GM18907 (cell line): ENCODE measurements at regions not wholly inside any gene's neighbourhood (a gene's known extent, or its start where the extent isn't known, plus 50 kb on each side); places are given as distances from the start of the nearest gene placed in this dataset.

Experiments
- ATAC-seq: cut with Tn5 transposase; IDR thresholded peaks from one replicate; pipeline ENCODE4 v1.9.1; 2021; ENCODE audit warnings: mild to moderate bottlenecking, moderate library complexity; ENCODE audit not compliant: unreplicated experiment

DNA sequence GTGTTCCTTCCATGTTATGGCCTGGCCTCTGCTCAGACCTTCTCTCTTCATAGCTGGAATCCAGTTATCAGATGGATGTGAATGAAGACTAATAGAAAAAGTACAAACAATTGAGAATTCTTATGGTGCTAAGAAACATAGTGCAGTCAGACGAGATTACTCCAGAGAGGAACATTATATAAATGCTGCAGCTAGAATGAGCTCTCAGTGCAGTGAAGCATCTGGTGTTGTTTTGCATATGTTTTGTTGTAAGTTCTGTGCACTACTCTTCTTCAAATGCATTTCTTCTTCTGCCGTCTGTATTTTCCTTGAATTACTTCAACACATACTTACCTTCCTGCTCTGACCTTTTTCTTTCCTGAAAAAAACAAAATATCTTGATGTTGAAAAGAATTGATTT is 602.4 kb upstream of the CDH18 start:
- no peak for ATAC-seq

DNA sequence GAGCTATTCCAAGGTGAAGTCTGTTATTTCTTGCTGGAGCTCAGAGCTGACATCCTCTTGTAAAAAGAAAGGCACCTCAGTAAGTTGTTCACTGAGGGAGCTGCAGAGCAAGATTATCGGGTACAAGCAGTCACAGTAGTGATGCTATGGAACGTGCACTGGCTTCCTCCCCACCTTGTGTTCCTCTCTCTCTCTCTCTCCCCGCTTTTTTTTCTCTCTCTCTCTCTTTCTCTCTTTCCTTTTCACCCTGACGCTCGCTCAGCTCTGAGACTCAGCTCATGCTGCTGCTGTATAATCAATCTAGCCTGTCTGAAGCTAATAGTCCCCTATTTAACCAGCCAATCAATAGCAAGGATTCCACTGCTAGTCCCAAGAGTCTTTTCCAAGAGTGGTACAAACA is 587.6 kb upstream of the CDH18 start:
- ATAC-seq: no peak

DNA sequence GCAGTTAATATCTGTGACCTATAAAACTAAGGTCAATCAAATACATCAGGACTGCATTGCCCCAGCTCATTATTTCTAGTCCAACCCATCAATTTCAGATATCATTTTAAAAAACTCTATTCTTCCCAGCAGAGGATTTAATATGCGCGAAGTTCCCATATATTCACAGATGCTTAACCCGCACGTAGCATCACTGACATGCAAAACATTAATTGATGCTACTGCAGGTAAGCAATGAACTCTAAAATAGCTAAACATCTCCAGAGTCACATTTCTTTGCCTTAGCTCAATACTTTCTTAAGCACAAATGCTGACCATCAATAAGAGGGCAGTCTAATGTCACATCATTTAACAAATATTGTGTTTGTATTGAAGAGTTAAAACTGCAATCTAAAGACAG is 586.6 kb upstream of the CDH18 start:
- ATAC-seq: no peak

DNA sequence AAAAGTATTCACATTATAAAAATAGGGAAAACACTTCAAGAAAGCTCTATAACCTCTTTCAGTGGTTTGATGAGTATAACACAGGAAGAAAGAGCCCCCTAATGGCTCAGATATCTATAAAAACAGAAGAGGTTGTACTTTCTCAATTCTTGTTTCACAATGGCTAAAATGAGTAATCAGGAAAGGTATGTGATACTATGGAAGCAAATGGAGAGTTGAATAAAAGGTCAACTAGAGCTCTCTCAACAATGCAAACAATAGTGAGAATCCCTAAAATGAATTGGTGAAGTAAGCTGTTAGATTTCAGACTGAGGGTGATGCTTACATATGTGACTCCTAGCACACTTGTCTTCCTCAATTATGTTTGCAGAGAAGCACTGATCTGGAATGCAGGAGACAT is 584.6 kb upstream of the CDH18 start:
- ATAC-seq: no peak

DNA sequence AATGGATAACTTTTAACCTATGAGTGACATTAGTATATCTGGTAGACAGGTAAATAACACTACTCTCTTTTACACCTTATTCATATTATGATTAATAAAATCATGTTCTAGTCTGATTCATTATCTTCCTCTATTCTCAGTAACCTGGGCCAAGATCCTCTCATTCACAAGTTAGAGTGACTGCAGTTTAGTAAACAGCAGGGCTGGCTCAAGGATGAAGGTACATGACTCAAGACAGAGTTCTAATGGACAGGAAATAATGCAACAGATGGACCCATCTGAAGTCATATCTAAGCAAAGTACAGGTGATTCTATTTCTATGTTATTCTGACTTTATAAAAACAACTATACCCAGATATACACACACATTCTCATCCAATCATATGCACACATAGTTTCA is 582.5 kb upstream of the CDH18 start:
- no peak for ATAC-seq

DNA sequence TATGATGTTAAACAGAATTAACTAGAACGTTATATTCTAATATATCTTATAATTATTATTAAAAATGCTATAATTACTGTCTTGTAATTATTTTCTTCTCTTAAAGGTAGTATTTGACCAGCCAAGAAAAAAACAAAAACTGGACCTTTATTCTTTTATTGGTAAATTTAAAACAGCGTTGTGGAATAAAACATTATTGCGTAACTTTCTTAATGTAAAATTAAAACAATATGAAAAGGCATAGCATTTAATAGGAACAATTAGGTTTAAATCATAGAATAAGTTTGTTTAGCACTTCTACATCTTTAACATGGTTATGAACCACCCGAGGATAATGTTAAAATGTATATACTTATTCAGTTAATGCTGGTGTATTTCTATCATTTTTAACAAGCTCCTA is 574.5 kb upstream of the CDH18 start:
- no peak for ATAC-seq

DNA sequence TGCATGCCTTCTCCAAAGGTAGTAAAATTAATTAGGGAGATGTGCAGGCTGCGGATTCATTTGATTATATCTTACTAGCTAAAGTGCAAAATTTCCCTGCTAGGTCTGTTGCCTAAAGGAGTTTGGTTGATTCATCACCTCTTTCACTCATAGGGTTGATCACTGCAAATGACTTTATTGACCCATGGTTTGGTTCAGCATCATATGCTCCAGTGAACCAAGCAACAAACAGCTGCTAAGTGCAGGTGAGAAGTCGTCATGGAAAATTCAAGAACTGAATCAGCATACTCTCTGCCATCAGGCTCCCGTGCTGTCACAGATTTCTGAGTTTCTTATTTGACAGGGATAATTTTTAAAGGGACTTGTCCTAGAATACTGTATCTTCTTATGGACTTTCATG is 571.8 kb upstream of the CDH18 start:
- ATAC-seq: no peak

DNA sequence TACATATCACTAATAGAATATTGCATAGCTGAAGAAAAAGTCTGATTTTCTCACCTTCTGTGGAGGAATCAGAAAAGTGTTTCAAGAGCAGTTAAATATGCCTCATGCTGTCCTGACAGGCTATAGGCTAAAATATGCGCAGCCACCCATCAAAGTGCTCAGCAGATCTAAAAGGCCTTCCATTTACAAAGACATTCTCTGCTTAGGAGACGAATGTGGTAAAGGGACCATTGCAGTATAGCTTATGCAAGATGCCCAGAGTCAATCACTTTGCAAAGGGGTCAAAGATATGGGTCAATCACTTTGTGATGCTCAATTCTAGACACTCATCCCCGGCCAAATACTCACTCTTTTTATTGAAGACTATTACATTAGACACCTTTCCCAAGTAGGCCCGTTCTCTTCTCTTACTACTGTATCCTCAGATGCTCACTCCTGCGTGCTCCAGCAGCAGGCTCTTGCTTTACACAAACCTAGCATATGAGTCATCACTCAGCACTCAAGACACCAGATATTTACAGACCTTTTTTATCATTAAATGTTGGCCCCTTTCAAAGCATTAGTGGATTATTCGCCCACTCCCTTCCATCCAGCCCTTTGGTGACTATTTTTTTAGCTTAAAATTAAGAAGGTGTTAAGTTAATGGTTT is 568.2 kb upstream of the CDH18 start:
- no peak for ATAC-seq

DNA sequence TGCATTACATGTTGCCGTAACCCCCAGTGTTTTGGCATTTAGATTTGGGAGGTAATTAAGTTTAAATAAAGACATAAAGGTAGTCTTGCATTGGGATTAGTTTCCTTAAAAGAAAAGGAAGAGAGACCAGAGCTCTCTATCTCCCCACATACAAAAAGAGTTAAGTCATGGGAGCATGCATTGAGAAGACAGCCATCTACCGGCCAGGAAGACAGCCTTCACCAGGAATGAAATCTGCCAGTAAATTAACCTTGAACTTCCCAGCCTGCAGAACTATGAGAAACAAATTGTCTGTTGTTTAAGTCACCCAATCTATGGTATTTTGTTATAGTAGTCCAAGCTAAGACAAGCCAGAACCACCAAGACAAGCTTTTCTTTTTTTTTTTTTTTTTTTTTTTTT is 567.0 kb upstream of the CDH18 start:
- ATAC-seq: no peak

DNA sequence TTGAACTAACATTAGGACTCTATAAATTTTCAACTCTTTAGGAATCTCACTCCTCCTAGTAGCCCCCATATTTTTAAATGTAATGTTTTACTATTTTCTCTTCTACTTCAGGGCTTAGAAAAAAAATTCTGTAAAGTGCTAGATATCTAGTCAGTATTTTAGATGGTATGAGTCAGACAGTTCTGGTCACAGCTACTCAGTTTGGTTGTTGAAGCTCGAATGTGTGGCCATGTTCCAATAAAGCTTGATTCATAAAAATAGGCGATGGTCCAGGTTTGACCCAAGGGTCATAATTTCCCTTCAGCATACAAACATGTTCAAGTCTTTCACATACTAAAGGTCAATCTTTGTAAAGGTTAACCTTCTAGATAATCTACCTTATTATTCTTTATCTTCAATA is 566.0 kb upstream of the CDH18 start:
- ATAC-seq: no peak

DNA sequence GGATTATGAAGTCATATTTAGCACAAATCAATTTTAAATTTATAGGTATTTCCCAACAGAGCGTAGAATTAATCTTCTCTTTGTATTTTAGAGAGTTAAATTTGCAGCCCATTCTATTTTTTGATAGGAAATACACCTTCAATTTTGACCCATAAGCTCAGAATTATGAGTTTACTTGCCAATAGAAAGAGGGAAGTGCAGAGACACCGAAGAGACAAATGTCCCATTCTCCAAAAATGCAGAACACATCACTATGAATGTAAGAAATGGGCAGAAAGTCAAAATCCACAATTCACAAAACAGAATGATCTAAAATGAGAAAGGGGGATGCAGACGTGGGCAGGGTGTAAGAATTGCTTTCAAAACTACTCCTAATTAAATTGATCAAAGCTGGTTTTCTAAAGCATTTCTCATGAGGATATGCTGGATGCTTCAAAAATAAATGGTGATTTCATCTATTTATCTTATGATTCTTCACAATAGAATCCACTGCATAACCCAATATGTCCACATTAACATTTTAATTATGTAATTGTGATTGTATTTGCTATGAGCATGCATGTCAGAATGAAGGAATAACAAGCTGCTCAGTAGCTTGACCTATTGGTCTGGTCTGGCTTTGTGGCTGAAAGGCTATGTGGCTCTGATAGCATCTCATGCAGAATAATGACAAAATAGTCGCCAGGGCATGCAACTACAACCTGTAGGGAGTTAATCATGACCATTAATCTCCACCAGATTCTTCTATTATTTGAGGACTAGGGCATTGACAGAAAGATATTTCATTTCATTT is 550.1 kb upstream of the CDH18 start:
- ATAC-seq: no peak

DNA sequence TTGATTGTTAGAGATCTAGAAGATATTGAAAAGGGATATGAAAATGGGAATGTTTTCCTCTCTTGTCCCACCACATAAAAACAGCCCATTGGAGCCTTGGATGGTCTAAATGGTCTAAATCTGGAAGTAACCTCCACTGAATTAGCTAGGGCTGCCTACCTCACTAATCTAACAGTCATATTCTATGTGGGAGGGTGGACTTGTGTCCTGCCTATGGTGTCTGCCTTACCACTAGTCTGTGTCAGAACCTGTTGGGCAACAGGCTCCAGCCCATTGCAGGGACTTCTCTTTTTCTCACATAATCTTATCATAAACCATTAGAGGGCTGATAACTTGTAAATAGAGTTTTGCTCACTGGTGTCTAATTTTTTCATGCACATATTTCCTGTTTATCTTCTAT is 548.8 kb upstream of the CDH18 start:
- ATAC-seq: no peak

DNA sequence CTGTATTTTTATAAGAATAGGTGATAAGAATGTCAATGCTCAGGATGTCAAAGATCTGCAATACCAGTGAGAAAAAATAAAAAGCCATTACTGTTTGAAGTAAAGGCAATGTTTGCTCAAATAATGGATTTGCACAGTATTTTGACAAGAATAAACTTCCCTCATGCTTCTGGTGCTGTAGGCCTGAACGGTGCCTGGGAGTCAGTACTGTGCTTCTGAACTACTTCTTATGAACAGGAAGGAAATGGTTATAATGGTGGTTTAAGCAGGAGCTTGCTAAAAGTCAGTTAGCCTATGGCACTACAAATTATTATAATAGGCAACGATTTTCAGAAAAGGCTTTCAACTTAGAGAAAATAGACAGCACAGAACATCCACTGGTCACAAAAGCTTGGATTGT is 548.3 kb upstream of the CDH18 start:
- no peak for ATAC-seq

DNA sequence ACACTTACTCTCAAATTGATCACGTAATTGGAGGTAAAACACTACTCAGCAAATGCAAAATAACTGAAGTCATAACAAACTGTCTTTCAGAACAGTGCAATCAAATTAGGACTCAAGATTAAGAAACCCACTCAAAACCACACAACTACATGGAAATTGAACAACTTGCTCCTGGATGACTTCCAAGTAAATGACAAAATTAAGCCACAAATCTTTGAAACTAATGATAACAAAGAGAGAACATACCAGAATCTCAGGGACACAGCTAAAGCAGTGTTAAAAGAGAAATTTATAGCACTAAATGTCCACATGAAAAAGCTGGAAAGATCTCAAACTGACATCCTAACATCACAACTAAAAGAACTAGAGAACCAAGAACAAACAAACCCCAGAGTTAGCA is 540.5 kb upstream of the CDH18 start:
- ATAC-seq: no peak

DNA sequence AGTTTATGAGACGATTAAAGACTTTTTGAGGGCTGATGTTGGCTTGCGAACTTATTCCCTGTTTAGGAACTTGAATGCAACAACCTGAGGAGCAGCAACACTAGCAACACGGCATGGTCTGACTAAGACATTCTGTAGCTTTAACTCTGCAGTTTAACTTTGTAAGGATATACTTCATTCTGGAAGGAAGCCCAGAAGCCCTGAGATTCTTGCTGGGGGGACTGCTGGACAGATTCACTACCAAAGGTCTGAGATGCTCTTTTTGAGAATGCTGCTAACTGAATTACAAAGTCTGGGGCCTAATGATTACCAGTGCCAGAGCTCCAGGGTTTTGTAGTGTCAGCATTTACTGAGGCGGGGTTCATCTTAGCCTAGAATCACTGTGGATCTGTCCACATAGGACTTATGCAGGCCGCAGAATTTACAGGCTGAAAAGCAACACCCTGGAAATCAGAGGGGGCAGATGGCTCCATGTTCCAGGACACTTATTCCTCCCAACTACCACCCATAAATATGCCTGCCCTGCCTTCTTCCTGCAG is 537.1 kb upstream of the CDH18 start:
- no peak for ATAC-seq

DNA sequence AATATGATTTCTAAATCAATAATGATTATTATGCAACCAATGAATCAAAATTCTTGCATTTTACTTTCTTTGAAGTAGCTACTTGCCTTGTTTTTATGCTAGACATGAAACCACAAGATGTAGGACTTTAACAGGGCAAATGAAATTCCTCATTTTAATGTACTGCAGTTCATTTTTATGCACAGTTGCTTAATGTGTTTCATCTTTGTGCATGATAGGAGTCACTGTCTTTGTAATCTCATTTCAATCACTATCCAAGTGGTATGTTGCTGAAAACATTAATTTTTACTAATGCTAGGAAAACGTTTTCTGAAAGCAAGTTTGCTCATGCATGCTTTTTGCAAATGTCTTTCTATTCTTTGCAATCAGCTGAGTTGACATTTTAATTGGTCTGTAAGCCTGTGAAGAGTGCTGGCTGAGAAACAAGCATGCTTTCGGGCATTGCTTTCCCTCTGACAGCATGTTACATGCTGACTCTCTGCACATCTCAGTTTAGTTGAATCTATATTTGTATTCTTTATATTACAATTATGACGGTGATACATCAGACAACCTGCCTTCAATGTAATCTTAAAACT is 535.0 kb upstream of the CDH18 start:
- no peak for ATAC-seq

DNA sequence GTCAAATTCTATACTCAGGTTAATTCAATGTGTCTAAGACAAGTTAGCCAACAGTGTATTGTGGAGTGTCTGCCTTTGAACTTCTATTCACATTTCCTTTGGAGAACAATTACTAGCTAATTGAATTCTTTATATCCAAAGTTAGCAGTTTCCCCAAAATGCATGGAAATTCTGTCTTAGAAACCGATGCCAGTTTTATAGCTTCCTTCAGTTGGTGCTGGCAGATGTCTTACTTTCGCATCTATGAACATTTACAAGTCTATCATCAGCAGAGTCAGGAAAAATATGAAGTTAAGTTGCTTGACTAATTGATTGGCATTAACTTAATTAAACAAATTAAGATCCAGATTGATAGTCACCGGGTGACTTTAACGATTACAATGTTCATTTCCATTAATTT is 527.6 kb upstream of the CDH18 start:
- ATAC-seq: no peak

DNA sequence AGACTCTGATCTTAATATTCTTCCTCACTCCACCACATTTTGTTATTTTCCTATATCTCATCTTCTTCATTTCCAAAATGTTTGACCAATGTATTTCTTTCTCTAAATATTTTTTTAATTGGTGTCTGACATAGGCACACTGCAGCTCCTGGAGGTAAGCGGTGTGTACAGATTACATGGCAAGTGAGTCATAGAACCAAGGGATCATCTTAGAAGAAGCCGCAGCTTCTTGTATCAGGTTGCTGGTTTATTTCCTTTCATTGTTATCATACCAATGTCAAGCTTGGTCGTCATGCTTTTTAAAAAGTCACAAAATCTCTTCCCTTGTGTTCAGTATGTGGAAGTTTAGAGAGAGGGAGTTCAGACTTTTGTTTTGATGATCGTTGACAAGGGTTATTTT is 526.1 kb upstream of the CDH18 start:
- ATAC-seq: no peak

DNA sequence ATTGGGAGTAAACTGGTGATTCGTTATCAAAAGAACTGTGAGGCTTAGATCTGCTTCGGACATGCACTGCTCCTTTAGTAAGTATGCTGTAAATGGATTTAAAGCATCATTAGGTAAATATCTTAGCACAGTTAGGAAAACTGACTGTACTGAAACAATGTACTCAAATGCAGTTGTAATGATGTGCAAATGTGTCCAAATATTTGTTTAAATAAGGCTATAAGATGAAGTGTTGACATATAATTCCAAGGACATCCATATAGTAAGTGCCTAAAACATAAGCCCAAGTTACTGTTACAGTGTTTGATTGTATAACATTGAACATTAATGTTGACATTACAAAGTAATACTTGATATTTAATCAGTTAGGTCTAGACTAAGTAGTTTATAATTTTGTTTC is 512.5 kb upstream of the CDH18 start:
- no peak for ATAC-seq

DNA sequence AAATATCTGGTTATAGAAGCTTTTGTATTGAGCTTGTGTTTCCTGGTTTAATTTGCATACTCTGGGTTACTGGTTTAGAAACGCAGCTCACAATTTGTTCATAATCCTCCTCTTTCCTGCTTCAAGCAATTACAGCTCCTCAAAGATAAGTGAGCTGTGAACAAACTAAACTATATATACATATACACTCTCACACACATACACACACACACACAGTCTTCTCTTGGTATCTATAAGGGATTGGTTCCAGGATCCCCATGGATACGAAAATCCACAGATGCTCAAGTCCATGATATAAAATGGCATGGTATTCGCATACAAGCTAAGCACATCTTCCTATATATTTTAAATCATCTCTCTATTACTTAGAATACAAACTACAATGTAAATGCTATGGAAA is 510.9 kb upstream of the CDH18 start:
- ATAC-seq: no peak

DNA sequence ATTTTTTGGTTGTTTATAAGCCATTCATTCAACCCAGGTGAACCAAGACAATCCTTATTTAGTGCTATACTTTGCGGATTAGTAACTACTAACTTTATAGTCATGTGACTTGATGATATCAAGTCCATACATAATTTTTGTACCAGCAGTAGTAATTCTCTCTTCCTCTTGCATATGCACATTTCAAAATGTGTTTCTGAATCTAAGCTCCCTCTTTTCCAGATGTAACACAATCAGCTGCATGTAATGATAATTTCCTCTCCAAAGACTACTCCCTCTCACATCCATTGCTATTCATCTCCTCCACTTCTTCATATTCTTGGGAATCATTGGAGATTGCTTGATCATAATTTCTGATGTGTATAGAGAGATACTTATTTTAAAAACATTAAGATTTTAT is 510.1 kb upstream of the CDH18 start:
- ATAC-seq: no peak

DNA sequence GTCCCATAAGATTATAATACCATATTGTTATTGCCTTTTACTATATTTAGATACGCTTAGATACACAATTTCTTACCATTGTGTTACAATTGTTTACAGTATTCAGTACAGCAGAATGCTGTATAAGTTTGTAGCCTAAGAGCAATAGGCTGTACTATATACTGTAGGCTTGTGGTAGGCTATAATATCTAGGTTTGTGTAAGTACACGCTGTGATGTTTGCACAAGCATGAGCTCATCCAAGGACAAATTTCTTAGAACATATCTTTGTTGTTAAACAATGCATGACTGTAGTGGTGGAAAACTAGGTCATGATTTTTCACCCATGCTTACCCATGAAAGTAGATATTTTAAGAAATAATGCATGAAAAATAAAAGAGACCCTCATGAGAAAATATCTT is 509.4 kb upstream of the CDH18 start:
- no peak for ATAC-seq
